ENCODE measurements at regions not wholly inside any gene's neighbourhood (a gene's known extent, or its start where the extent isn't known, plus 50 kb on each side); places are given as distances from the start of the nearest gene placed in this dataset.
"Not testable (repeated sequence)": the region's sequence is repeated elsewhere in the genome, so short reads cannot be mapped to it uniquely, and the experiment has no call there.

- no peak for DNase-seq (ENCODE audit: low read depth)
- no peak for TF ChIP-seq CTCF (conservative IDR thresholded peaks at IDR 0.05; ENCODE audit: control insufficient read depth, insufficient read depth, low read depth, low read length)
- no peak overlapping the region for H3K4me3 ChIP-seq (ENCODE audit: control insufficient read depth, low read depth, low read length)
Observed at GRCh38 chr6:17206566-17207072, 74.5 kb upstream of the RBM24 start.

- no peak for TF ChIP-seq CTCF (conservative IDR thresholded peaks at IDR 0.05; ENCODE audit: control insufficient read depth, insufficient read depth, low read depth, low read length)
- DNase-seq (ENCODE audit: low read depth): no peak
Observed at GRCh38 chr6:17207281-17207680, 73.9 kb upstream of the RBM24 start.

GRCh38 chr6:17210683-17211082 is 70.5 kb upstream of the RBM24 start:
- TF ChIP-seq CTCF (conservative IDR thresholded peaks at IDR 0.05; ENCODE audit: control insufficient read depth, insufficient read depth, low read depth, low read length): no peak
- no peak for DNase-seq (ENCODE audit: low read depth)
- H3K4me3 ChIP-seq (ENCODE audit: control insufficient read depth, low read depth, low read length): no peak overlapping the region

More at GRCh38 chr6:17207281-17207680, 73.9 kb upstream of the RBM24 start:
- H3K4me3 ChIP-seq (ENCODE audit: control insufficient read depth, low read depth, low read length): no peak overlapping the region

GRCh38 chr6:17211101-17211500 is 70.1 kb upstream of the RBM24 start:
- TF ChIP-seq CTCF (conservative IDR thresholded peaks at IDR 0.05; ENCODE audit: control insufficient read depth, insufficient read depth, low read depth, low read length): no peak
- no peak for DNase-seq (ENCODE audit: low read depth)
- H3K4me3 ChIP-seq (ENCODE audit: control insufficient read depth, low read depth, low read length): no peak overlapping the region

GRCh38 chr6:17212546-17213371 is 68.4 kb upstream of the RBM24 start:
- no peak for TF ChIP-seq CTCF (conservative IDR thresholded peaks at IDR 0.05; ENCODE audit: control insufficient read depth, insufficient read depth, low read depth, low read length)
- H3K4me3 ChIP-seq (ENCODE audit: control insufficient read depth, low read depth, low read length): no peak overlapping the region
- DNase-seq (ENCODE audit: low read depth): no peak

GRCh38 chr6:17214106-17214505 is 67.1 kb upstream of the RBM24 start:
- H3K4me3 ChIP-seq (ENCODE audit: control insufficient read depth, low read depth, low read length): no peak overlapping the region

GRCh38 chr6:17216972-17217371 is 64.2 kb upstream of the RBM24 start:
- not testable (repeated sequence) for H3K4me3 ChIP-seq (ENCODE audit: control insufficient read depth, low read depth, low read length); DNase-seq (ENCODE audit: low read depth)

More at GRCh38 chr6:17214106-17214505, 67.1 kb upstream of the RBM24 start:
- no peak for TF ChIP-seq CTCF (conservative IDR thresholded peaks at IDR 0.05; ENCODE audit: control insufficient read depth, insufficient read depth, low read depth, low read length)
- no peak for DNase-seq (ENCODE audit: low read depth)
